ENCODE measurements at regions not wholly inside any gene's neighbourhood (a gene's known extent, or its start where the extent isn't known, plus 50 kb on each side); places are given as distances from the start of the nearest gene placed in this dataset.

DNA sequence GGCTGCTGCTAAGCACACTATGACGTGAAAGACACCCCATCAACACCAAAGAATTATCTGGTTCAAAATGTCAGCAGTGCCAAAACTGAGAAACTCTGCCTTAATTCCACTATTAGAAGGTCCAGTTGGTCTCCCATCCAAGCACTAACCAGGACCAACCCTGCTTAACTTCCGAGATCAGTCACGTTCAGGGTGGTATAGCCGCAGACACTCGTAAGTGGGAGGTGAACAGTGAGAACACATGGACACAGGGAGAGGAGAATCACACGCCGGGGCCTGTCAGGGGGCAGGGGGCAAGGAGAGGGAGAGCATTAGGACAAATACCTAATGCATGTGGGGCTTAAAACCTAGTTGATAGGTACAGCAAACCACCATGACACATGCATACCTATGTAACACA, 83.4 kb downstream of the C13orf42 start:
- DNase-seq = no peak

DNA sequence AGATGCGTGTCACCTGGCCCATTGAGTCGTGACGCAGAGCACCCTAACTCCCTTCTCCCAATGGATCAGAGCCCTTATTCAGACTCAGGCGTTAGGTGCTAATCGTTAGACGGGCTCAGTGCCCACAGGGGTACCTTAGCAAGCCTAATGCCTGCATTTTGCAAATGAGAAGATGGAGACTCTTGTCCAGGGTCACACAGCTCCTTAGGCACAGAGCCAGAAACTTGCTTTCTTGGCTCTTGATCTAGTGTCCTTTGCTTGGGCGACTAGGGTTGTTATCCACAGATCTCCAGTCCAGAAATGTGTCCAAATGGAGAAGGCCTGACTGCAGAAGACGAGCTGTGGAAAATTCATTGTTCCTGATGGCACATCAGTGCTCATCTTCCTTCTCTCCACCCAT, 85.1 kb downstream of the C13orf42 start:
- peak in 1 of 56 donors; percentile 6 for DNase-seq

DNA sequence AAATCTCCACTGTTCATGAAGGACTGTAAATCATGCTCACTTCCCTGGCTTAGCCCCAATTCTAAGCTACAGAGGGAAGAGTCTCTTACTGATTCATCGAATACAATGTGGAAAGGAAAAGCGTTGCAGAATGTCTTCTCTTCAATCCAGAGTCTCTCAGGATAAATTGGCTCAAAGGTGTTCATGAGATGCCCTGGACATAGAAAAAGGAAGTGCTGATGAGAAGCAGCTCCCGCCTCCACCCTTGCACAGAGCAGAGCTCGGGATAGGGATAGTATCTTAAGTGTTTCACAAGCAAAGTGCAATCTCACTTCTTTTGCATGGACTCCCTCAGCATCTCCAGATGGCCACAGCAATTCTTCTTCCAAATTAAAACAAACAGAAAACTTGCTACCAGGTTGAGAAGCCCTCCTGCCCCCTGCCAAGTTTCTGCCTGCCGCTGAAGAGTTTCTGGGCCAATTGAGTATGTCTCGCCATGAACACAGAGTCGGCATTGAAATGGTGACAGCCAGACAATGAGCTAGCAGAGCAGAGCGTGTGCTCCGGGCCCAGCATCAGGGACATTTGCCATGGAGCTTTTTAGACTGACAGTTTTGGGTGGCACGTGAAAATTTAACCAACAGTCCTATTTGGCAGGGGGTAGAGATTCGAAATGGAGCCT, 85.7 kb downstream of the C13orf42 start:
- peak in 4 of 56 donors; percentile 6 to 11 (median 7) for DNase-seq

DNA sequence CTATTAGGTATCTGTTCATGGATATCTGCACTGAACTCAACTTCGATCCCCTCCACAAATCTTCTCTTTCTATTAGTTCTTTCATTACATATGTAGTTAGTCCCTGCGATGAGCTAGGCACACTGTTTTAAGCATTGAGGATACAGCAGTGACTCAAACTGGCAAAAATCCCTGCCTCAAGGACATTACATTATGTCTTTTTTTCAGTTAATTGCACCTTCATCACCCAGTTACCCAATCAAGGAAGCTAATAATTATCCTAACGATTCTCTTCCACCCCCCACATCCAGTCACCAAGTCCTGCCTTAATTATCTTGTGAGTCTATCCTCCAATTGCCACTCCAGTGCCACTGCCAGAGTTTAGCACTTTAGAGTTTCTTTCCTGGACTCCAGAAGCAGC, 89.3 kb downstream of the C13orf42 start:
- DNase-seq = no peak

DNA sequence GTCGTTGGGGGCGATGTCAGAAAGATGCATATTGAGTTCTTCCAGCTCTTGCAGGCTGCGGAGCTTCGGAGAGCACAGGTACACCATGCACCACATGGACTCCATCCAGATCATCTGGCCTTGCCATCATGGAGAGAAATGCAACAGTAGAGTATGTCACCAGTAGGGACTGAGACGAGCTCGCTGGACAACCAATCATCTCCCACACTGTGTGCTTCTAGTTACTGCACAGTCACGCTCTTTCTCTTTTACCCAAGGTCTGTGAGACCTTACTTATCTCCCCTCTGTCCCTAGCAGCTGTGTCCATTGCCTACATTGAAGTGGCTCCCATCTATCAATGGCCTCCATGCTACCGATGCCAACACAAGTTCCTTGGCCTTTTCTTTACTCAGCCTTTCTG, 90.5 kb downstream of the C13orf42 start:
- no peak for DNase-seq

DNA sequence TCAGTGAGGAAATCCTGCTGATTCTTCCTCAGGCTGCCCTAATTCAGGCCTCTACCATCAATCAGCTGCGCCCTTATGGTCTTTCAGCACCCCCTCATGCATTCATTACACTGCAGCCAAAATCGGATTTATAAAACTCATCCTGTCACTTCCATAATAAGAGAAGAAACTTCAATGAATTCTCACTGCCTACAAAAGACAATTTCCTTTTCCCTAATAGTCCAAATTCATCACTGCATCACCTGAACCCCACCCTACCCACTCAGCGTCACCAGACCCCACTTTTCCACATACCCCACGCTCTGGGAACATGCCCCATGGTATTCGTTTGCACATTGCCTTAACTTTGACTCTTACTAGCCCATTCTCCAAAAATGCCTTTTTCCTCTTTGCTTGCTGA, 92.0 kb downstream of the C13orf42 start:
- DNase-seq = no peak

DNA sequence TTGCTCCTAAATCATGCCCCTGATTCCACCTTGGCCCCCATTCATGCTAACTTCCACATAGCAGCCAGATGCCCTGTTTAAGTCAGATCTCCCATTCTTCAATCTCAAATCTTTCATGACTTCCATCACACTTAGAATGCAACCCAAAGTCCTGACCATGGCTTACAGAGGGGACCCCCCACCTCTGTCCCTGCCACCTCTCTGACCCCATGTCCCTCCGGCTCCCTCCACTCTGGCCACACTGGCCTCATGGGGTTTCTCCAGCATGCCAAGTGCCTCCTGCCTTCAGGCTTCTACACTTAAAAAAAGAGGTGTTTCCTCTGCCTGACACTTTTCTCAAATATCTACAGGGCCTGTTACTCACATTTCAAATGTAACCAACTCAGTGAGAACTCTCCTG, 93.6 kb downstream of the C13orf42 start:
- no peak for DNase-seq

DNA sequence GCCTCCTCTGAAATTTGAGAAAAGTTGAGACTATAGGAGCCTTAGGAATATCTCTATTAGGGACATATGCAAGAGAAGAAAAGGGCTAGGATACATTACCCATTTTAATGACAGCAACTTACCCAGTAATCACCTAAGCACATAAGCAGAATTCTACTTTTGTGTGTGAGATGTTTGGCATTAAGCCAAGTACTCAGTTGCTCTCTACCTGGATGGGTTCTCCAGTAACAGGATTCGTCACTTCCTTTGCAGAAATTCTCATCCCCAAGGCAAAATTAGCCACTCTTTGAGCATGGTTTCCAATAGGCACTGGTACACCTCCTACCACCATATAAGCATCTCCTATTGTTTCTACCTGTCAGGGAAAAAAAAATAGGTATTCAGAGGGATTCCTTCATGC, 95.1 kb downstream of the C13orf42 start:
- DNase-seq = no peak

DNA sequence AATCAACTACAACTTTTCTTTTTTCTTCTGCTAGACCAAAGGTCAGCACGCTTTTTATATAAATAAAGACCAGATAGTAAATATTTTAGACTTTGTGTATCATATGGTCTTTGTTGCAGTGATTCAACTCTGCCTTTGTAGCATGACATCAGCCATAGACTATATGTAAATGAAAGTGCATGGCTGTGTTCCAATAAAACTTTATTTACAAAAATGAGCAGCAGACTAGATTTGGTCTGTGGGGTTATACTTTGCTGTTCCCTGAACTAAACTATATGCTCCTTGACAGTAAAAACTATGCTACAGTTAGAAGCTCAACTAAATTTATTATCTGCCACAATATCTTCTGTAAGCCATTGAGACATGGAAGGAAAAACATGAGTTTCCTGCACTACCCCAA, 100.0 kb downstream of the RNASEH2B start:
- no peak for DNase-seq

DNA sequence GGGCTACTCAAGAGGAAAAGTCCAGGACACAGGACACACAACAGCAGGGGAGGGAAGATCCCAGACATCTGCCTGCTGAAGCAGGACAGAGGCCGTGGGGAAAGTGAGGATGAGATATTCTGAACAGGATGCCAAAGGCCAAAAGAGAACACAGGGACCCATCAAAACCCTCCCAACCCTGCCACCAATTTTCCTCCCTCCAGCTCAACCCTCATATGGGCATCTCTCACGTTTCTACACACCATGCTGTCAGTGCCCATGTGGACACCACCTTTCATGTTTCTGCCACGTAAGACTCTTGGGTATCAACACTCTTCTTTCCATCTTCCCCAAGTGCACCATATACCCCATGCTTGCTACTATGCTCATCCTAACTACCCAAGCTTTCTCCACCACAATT, 97.6 kb downstream of the RNASEH2B start:
- no peak for DNase-seq

DNA sequence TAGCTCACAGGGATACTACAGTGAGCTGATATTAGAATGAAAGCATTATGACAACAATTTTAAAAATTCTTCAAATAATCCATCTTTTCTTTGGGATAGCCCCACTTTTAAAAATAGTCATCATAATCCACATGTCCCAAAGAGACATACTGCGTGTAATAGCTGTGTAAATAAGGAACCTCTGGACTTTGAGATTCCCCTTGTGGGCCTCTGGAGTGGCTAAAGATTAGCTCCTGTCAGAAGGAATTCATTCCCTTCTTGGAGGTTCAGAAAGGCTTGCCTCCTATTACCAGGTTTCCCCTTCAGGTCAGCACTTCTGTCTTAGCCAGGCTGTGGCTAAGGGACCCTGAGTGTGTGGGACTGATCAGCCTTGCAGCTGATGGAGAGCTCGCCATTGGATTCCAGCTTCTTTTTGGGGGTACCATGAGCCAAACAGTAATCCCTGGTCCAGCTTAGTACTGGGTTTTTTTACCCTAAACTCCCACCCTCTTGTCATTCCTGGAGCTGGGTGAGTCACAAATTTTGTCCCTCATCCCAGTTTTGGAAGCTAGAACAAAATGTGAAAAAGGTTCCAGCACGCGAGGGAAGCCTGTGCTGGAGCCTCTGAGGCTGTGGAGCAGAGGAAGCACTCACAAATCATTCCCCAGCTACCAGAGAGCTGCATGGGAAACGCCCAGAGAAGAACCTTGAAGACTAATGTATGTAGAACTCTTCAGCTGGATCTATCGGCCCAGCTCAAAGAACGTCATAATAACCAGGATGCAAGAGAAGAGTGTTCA, 96.7 kb downstream of the RNASEH2B start:
- DNase-seq = no peak

Data from amygdala (tissue), 56 donors.